OCI-LY1 (cell line): ENCODE measurements at regions not wholly inside any gene's neighbourhood (a gene's known extent, or its start where the extent isn't known, plus 50 kb on each side); places are given as distances from the start of the nearest gene placed in this dataset.

Source experiments
- H2AFZ ChIP-seq: fragments of 200-600 bp; sonication (generic), shearing (Covaris generic); 2 replicates; pipeline ENCODE4 v1.6.0; 2014; ENCODE audit warnings: antibody characterized with exemption, mild to moderate bottlenecking, low read length
- H3F3A ChIP-seq: fragments of 200-600 bp; sonication (generic), shearing (Covaris generic); 2 replicates; pipeline ENCODE4 v1.6.0; 2014; ENCODE audit warnings: mild to moderate bottlenecking, antibody characterized with exemption, low read length, moderate library complexity; ENCODE audit not compliant: insufficient read depth
- H3K27ac ChIP-seq: fragments of 200-600 bp; sonication (generic); 2 replicates; pipeline ENCODE4 v1.5.1; 2014; ENCODE audit warnings: low read length, mixed run types, mild to moderate bottlenecking, low read depth; ENCODE audit not compliant: poor library complexity, severe bottlenecking
- H3K27me3 ChIP-seq: fragments of 200-600 bp; sonication (generic); 2 replicates; pipeline ENCODE4 v1.6.0; 2014; ENCODE audit warnings: antibody characterized with exemption, mild to moderate bottlenecking, low read length, moderate library complexity; ENCODE audit not compliant: insufficient read depth
- H3K36me3 ChIP-seq: fragments of 200-600 bp; sonication (generic); 2 replicates; pipeline ENCODE4 v1.6.1; 2014; ENCODE audit warnings: mild to moderate bottlenecking, antibody characterized with exemption, low read length, moderate library complexity, mixed read lengths; ENCODE audit not compliant: insufficient read depth
- H3K4me1 ChIP-seq: fragments of 200-600 bp; sonication (generic); 2 replicates; pipeline ENCODE4 v1.5.1; 2014; ENCODE audit warnings: mild to moderate bottlenecking, low read length, moderate library complexity; ENCODE audit not compliant: insufficient read depth, severe bottlenecking
- H3K4me2 ChIP-seq: fragments of 200-600 bp; sonication (generic), shearing (Covaris generic); 2 replicates; pipeline ENCODE4 v1.6.1; 2014; ENCODE audit warnings: low read length
- H3K4me3 ChIP-seq: fragments of 200-600 bp; sonication (generic); 2 replicates; pipeline ENCODE4 v1.5.1; 2014; ENCODE audit warnings: low read length, low read depth, mild to moderate bottlenecking, mixed read lengths; ENCODE audit not compliant: poor library complexity, severe bottlenecking
- H3K79me2 ChIP-seq: fragments of 200-600 bp; shearing (Covaris generic); 2 replicates; pipeline ENCODE4 v1.6.1; 2016; ENCODE audit warnings: mixed run types, low read length, mixed read lengths; ENCODE audit not compliant: insufficient read depth
- H3K9ac ChIP-seq: fragments of 200-600 bp; sonication (generic), shearing (Covaris generic); 2 replicates; pipeline ENCODE4 v1.6.1; 2014; ENCODE audit warnings: mild to moderate bottlenecking, low read length, mixed read lengths
- H3K9me2 ChIP-seq: fragments of 200-600 bp; sonication (generic), shearing (Covaris generic); 2 replicates; pipeline ENCODE4 v1.6.1; 2014; ENCODE audit warnings: low read depth, mild to moderate bottlenecking, low read length, mixed read lengths
- H3K9me3 ChIP-seq: fragments of 200-600 bp; shearing (Covaris generic); 2 replicates; pipeline ENCODE4 v1.6.1; 2014; ENCODE audit warnings: low read length, mixed read lengths
- H4K20me1 ChIP-seq: fragments of 200-600 bp; sonication (generic), shearing (Covaris generic); 2 replicates; pipeline ENCODE4 v1.6.0; 2016; ENCODE audit warnings: mild to moderate bottlenecking, low read length; ENCODE audit not compliant: insufficient read depth
- EZH2 ChIP-seq: fragments of 200-600 bp; sonication (generic), shearing (Covaris generic); IDR thresholded peaks from 2 replicates; pipeline ENCODE4 v1.8.0; 2017; ENCODE audit warnings: borderline replicate concordance, mixed run types, mild to moderate bottlenecking, antibody characterized with exemption, low read length, moderate library complexity, mixed read lengths
- TF ChIP-seq, protein P1 (sequence below): fragments of 200-600 bp; sonication (generic), shearing (Covaris generic); IDR thresholded peaks from 2 replicates; pipeline ENCODE4 v1.5.1; 2017; ENCODE audit warnings: mild to moderate bottlenecking, antibody characterized with exemption, low read length, moderate library complexity, mixed read lengths

DNA sequence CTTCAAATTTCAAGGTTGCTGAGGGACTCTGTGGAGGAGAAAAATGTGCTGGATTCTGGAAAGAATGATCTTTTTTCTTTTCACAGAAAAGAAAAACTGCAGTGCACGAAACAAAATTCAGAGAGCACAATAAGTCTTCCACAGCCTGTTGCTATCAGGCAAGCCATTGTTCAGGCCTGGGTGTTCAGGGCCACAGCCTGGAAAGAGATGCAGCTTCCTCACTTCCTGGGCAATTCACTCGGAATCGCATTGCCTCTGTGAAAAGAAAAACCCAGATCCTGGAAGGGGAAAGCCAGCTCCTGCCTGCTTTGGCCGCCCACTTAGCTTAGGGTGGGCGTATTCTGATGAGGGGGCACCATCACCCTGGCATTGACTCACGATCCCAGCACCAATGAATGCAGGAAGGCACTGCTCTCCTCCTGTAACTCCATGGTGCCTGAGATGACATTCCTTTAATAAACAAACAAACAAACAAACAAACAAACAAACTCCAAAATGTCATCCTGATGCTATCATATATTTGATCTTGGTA, 863.9 kb downstream of the BCL11B start:
- Histone ChIP-seq H3K9me2 (no peaks in the 10 kb centered on the region), H3K27me3 (no peaks in the 10 kb centered on the region), H3F3A (no peaks in the 10 kb centered on the region), H3K36me3 (no peaks in the 10 kb centered on the region), H3K9me3 (no peaks in the 10 kb centered on the region), H2AFZ (no peak overlapping the region), H3K9ac (no peak overlapping the region), H3K79me2 (no peaks in the 10 kb centered on the region), H3K27ac (no peak overlapping the region), H3K4me3 (no peak overlapping the region), H3K4me1 (no peaks in the 10 kb centered on the region), H3K4me2 (no peak overlapping the region), H4K20me1 (no peaks in the 10 kb centered on the region)
- TF ChIP-seq, protein P1, sequence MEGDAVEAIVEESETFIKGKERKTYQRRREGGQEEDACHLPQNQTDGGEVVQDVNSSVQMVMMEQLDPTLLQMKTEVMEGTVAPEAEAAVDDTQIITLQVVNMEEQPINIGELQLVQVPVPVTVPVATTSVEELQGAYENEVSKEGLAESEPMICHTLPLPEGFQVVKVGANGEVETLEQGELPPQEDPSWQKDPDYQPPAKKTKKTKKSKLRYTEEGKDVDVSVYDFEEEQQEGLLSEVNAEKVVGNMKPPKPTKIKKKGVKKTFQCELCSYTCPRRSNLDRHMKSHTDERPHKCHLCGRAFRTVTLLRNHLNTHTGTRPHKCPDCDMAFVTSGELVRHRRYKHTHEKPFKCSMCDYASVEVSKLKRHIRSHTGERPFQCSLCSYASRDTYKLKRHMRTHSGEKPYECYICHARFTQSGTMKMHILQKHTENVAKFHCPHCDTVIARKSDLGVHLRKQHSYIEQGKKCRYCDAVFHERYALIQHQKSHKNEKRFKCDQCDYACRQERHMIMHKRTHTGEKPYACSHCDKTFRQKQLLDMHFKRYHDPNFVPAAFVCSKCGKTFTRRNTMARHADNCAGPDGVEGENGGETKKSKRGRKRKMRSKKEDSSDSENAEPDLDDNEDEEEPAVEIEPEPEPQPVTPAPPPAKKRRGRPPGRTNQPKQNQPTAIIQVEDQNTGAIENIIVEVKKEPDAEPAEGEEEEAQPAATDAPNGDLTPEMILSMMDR = no peak
- TF ChIP-seq EZH2 = no peak

- Histone ChIP-seq H3K79me2 (no peaks in the 10 kb centered on the region), H3K9ac (no peak overlapping the region), H3K9me3 (no peaks in the 10 kb centered on the region), H3K27ac (no peak overlapping the region), H3K9me2 (no peaks in the 10 kb centered on the region), H3K36me3 (no peaks in the 10 kb centered on the region), H3K4me2 (no peak overlapping the region), H3K27me3 (no peaks in the 10 kb centered on the region), H3K4me1 (no peaks in the 10 kb centered on the region), H4K20me1 (no peaks in the 10 kb centered on the region), H3F3A (no peaks in the 10 kb centered on the region), H3K4me3 (no peak overlapping the region), H2AFZ (no peak overlapping the region)
- no peak for TF ChIP-seq EZH2
- TF ChIP-seq, protein P1 = no peak
Observed at GRCh38 chr14:98408713-98409112, 863.3 kb downstream of the BCL11B start.

GRCh38 chr14:98411154-98411553, 860.8 kb downstream of the BCL11B start:
- no peak for TF ChIP-seq EZH2
- TF ChIP-seq, protein P1 = no peak
- no peak overlapping the region for H2AFZ ChIP-seq
- no peaks in the 10 kb centered on the region for H3F3A ChIP-seq

More at GRCh38 chr14:98411154-98411553, 860.8 kb downstream of the BCL11B start:
- Histone ChIP-seq H3K27me3 (no peaks in the 10 kb centered on the region), H4K20me1 (no peaks in the 10 kb centered on the region), H3K27ac (no peak overlapping the region), H3K4me2 (no peak overlapping the region), H3K9ac (no peak overlapping the region), H3K9me2 (no peaks in the 10 kb centered on the region), H3K36me3 (no peaks in the 10 kb centered on the region), H3K4me3 (no peak overlapping the region), H3K9me3 (no peaks in the 10 kb centered on the region), H3K4me1 (no peaks in the 10 kb centered on the region), H3K79me2 (no peaks in the 10 kb centered on the region)
